ENCODE measurements at regions not wholly inside any gene's neighbourhood (a gene's known extent, or its start where the extent isn't known, plus 50 kb on each side); places are given as distances from the start of the nearest gene placed in this dataset.

GRCh38 chr2:181348107-181348837, 108.9 kb upstream of the ITGA4 start:
- no peak for TF ChIP-seq CTCF (IDR thresholded peaks at IDR 0.05)
- TF ChIP-seq POLR2A (IDR thresholded peaks at IDR 0.05), result no peak
- intact Hi-C loops (cut with DNase I), result no loop called here
- H3K27me3 ChIP-seq, result no peaks in the 10 kb centered on the region
- peaks cover 0 to 7% (median 0%) of the 10 kb centered on the region in 12 donors for H3K4me1 ChIP-seq
- no peak for DNase-seq
- H3K4me3 ChIP-seq, result no peak overlapping the region
- no peak for ATAC-seq
- peaks cover 0 to 3% (median 0%) of the 10 kb centered on the region in 12 donors for H3K9me3 ChIP-seq
- no peaks in the 10 kb centered on the region for H3K36me3 ChIP-seq
- H3K27ac ChIP-seq, result no peak overlapping the region

GRCh38 chr2:181352158-181352557, 105.0 kb upstream of the ITGA4 start:
- H3K27me3 ChIP-seq, result no peaks in the 10 kb centered on the region
- no peaks in the 10 kb centered on the region for H3K9me3 ChIP-seq
- TF ChIP-seq POLR2A (IDR thresholded peaks at IDR 0.05) (no peak), CTCF (IDR thresholded peaks at IDR 0.05) (no peak)
- no peaks in the 10 kb centered on the region for H3K36me3 ChIP-seq
- WGBS, 4 donors, result 60 to 74% (median 69%) methylated on average over 1 of the region's 1 CpG
- intact Hi-C loops (cut with DNase I), result no loop called here
- ATAC-seq (no peak), DNase-seq (no peak)
- H3K27ac ChIP-seq, result no peak overlapping the region
- no peak overlapping the region for H3K4me3 ChIP-seq
- H3K4me1 ChIP-seq, result peaks cover 0 to 7% (median 0%) of the 10 kb centered on the region in 12 donors

GRCh38 chr2:181354626-181355025, 102.6 kb upstream of the ITGA4 start:
- Histone ChIP-seq H3K27me3 (no peaks in the 10 kb centered on the region), H3K27ac (no peak overlapping the region), H3K9me3 (no peaks in the 10 kb centered on the region), H3K4me3 (no peak overlapping the region), H3K36me3 (no peaks in the 10 kb centered on the region), H3K4me1 (peaks cover 0 to 7% (median 0%) of the 10 kb centered on the region in 12 donors)
- ATAC-seq, result no peak
- intact Hi-C loops (cut with DNase I), result no loop called here
- TF ChIP-seq POLR2A (IDR thresholded peaks at IDR 0.05) (no peak), CTCF (IDR thresholded peaks at IDR 0.05) (no peak)
- no peak for DNase-seq
- 82 to 87% (median 85%) methylated on average over 3 of the region's 3 CpGs for WGBS, 4 donors

GRCh38 chr2:181356526-181357130, 100.6 kb upstream of the ITGA4 start:
- 64 to 76% (median 71%) methylated on average over 1 of the region's 1 CpG for WGBS, 4 donors
- Histone ChIP-seq H3K27me3 (peaks cover 0 to under 1% (median 0%) of the 10 kb centered on the region in 9 donors), H3K9me3 (no peaks in the 10 kb centered on the region), H3K27ac (no peak overlapping the region), H3K4me3 (no peak overlapping the region), H3K4me1 (peaks cover 0 to 7% (median 0%) of the 10 kb centered on the region in 12 donors), H3K36me3 (no peaks in the 10 kb centered on the region)
- ATAC-seq (no peak), DNase-seq (no peak)
- intact Hi-C loops (cut with DNase I), result no loop called here
- no peak for TF ChIP-seq CTCF (IDR thresholded peaks at IDR 0.05)
- no peak for TF ChIP-seq POLR2A (IDR thresholded peaks at IDR 0.05)

All from heart left ventricle (tissue), 16 donors.